ENCODE measurements at regions not wholly inside any gene's neighbourhood (a gene's known extent, or its start where the extent isn't known, plus 50 kb on each side); places are given as distances from the start of the nearest gene placed in this dataset.

GRCh38 chr1:222953585-222953984, 138.7 kb downstream of the DISP1 start:
- no peaks in the 10 kb centered on the region for H3K36me3 Mint-ChIP-seq (ENCODE audit: low read depth, unreplicated experiment)
- FAIRE-seq (no peak), DNase-seq (ENCODE audit: low read depth) (no peak)
- no peaks in the 10 kb centered on the region for H3K36me3 ChIP-seq (ENCODE audit: insufficient read depth, low read length)
- TF ChIP-seq EZH2 (IDR thresholded peaks at IDR 0.05; ENCODE audit: insufficient read depth, low read length): no peak
- TF ChIP-seq CTCF (IDR thresholded peaks at IDR 0.05; ENCODE audit: insufficient read depth, low read depth, low read length): no peak
- H3K79me2 ChIP-seq (ENCODE audit: insufficient read depth, low read length): no peaks in the 10 kb centered on the region
- no peaks in the 10 kb centered on the region for H4K20me1 ChIP-seq (ENCODE audit: insufficient read depth, low read length)
- H2AFZ ChIP-seq (ENCODE audit: low read depth, low read length): no peak overlapping the region
- H3K9me3 ChIP-seq (ENCODE audit: insufficient read depth, low read depth, low read length): no peaks in the 10 kb centered on the region
- H3K27me3 Mint-ChIP-seq (ENCODE audit: low read depth, unreplicated experiment): no peaks in the 10 kb centered on the region
- H3K27ac ChIP-seq (ENCODE audit: low read depth, low read length): no peak overlapping the region
- H3K27me3 ChIP-seq (ENCODE audit: insufficient read depth, low read length): no peaks in the 10 kb centered on the region
- no peak overlapping the region for H3K9ac ChIP-seq (ENCODE audit: low read length)
- H3K9me3 Mint-ChIP-seq (ENCODE audit: unreplicated experiment): no peaks in the 10 kb centered on the region
- no peaks in the 10 kb centered on the region for H3K4me1 ChIP-seq (ENCODE audit: insufficient read depth, low read length)
- H3K27ac Mint-ChIP-seq (ENCODE audit: unreplicated experiment): no peak overlapping the region
- peaks cover 7% of the 10 kb centered on the region for H3K4me1 Mint-ChIP-seq (ENCODE audit: low read depth, unreplicated experiment)
- no peak overlapping the region for H3K4me3 Mint-ChIP-seq (ENCODE audit: unreplicated experiment)
- no peak overlapping the region for H3K4me2 ChIP-seq (ENCODE audit: low read length)
- H3K4me3 ChIP-seq (ENCODE audit: insufficient read depth, low read depth, low read length): no peak overlapping the region

- no peak overlapping the region for H3K27ac Mint-ChIP-seq (ENCODE audit: unreplicated experiment)
- peaks cover 7% of the 10 kb centered on the region for H3K4me1 Mint-ChIP-seq (ENCODE audit: low read depth, unreplicated experiment)
- Histone ChIP-seq H4K20me1 (ENCODE audit: insufficient read depth, low read length) (no peaks in the 10 kb centered on the region), H2AFZ (ENCODE audit: low read depth, low read length) (no peak overlapping the region), H3K9me3 (ENCODE audit: insufficient read depth, low read depth, low read length) (no peaks in the 10 kb centered on the region), H3K4me2 (ENCODE audit: low read length) (no peak overlapping the region), H3K4me3 (ENCODE audit: insufficient read depth, low read depth, low read length) (no peak overlapping the region), H3K9ac (ENCODE audit: low read length) (no peak overlapping the region), H3K4me1 (ENCODE audit: insufficient read depth, low read length) (no peaks in the 10 kb centered on the region), H3K36me3 (ENCODE audit: insufficient read depth, low read length) (no peaks in the 10 kb centered on the region), H3K79me2 (ENCODE audit: insufficient read depth, low read length) (no peaks in the 10 kb centered on the region), H3K27me3 (ENCODE audit: insufficient read depth, low read length) (no peaks in the 10 kb centered on the region), H3K27ac (ENCODE audit: low read depth, low read length) (no peak overlapping the region)
- H3K36me3 Mint-ChIP-seq (ENCODE audit: low read depth, unreplicated experiment): peaks cover 4% of the 10 kb centered on the region
- no peak overlapping the region for H3K4me3 Mint-ChIP-seq (ENCODE audit: unreplicated experiment)
- no peak for DNase-seq (ENCODE audit: low read depth)
- no peaks in the 10 kb centered on the region for H3K27me3 Mint-ChIP-seq (ENCODE audit: low read depth, unreplicated experiment)
- TF ChIP-seq CTCF (IDR thresholded peaks at IDR 0.05; ENCODE audit: insufficient read depth, low read depth, low read length) (no peak), EZH2 (IDR thresholded peaks at IDR 0.05; ENCODE audit: insufficient read depth, low read length) (no peak)
- H3K9me3 Mint-ChIP-seq (ENCODE audit: unreplicated experiment): peaks cover 5% of the 10 kb centered on the region
- FAIRE-seq: no peak
These were observed 141.1 kb downstream of the DISP1 start for GRCh38 chr1:222955964-222956363.

- Histone ChIP-seq H3K27ac (ENCODE audit: low read depth, low read length) (no peak overlapping the region), H3K79me2 (ENCODE audit: insufficient read depth, low read length) (no peaks in the 10 kb centered on the region), H3K4me2 (ENCODE audit: low read length) (no peak overlapping the region), H3K9ac (ENCODE audit: low read length) (no peak overlapping the region), H3K4me1 (ENCODE audit: insufficient read depth, low read length) (no peaks in the 10 kb centered on the region), H3K36me3 (ENCODE audit: insufficient read depth, low read length) (no peaks in the 10 kb centered on the region), H3K9me3 (ENCODE audit: insufficient read depth, low read depth, low read length) (no peaks in the 10 kb centered on the region), H2AFZ (ENCODE audit: low read depth, low read length) (no peak overlapping the region), H4K20me1 (ENCODE audit: insufficient read depth, low read length) (no peaks in the 10 kb centered on the region), H3K27me3 (ENCODE audit: insufficient read depth, low read length) (no peaks in the 10 kb centered on the region), H3K4me3 (ENCODE audit: insufficient read depth, low read depth, low read length) (no peak overlapping the region)
- no peak for TF ChIP-seq CTCF (IDR thresholded peaks at IDR 0.05; ENCODE audit: insufficient read depth, low read depth, low read length)
- FAIRE-seq (no peak), DNase-seq (ENCODE audit: low read depth) (no peak)
- H3K36me3 Mint-ChIP-seq (ENCODE audit: low read depth, unreplicated experiment): peaks cover 4% of the 10 kb centered on the region
- H3K27ac Mint-ChIP-seq (ENCODE audit: unreplicated experiment): no peak overlapping the region
- H3K27me3 Mint-ChIP-seq (ENCODE audit: low read depth, unreplicated experiment): no peaks in the 10 kb centered on the region
- H3K4me3 Mint-ChIP-seq (ENCODE audit: unreplicated experiment): no peak overlapping the region
- H3K4me1 Mint-ChIP-seq (ENCODE audit: low read depth, unreplicated experiment): peaks cover 7% of the 10 kb centered on the region
- peaks cover 5% of the 10 kb centered on the region for H3K9me3 Mint-ChIP-seq (ENCODE audit: unreplicated experiment)
These were observed 141.8 kb downstream of the DISP1 start for GRCh38 chr1:222956601-222957000.
